H1 (cell line): ENCODE measurements at regions not wholly inside any gene's neighbourhood (a gene's known extent, or its start where the extent isn't known, plus 50 kb on each side); places are given as distances from the start of the nearest gene placed in this dataset.

Experiments used
- NRF1 ChIP-seq: IDR thresholded peaks from 2 replicates; pipeline ENCODE4 v1.6.1; 2011; ENCODE audit warnings: mild to moderate bottlenecking, low read depth, low read length, improper control_type of control experiment
- SIN3A ChIP-seq, 2 experiments: IDR thresholded peaks in 1 of 2; conservative IDR thresholded peaks in 1 of 2; 2 replicates each; pipeline ENCODE4 v1.6.1; 2011 to 2012; ENCODE audit warnings: low read length in 2 of 2, improper control_type of control experiment in 1 of 2, low read depth in 1 of 2, mild to moderate bottlenecking in 1 of 2

GRCh38 chr14:101347893-101348777 lies 213.2 kb upstream of the DIO3 start (continued):
- TF ChIP-seq NRF1 (no peak), SIN3A (conservative IDR thresholded peaks at IDR 0.05 in 1 of 2, IDR thresholded peaks at IDR 0.05 in 1 of 2; ENCODE audit: low read depth in 1 of 2, low read length in 2 of 2) (no peak)
